ENCODE measurements at regions not wholly inside any gene's neighbourhood (a gene's known extent, or its start where the extent isn't known, plus 50 kb on each side); places are given as distances from the start of the nearest gene placed in this dataset.

GRCh38 chr2:223508372-223508771 lies 93.8 kb downstream of the SCG2 start:
- TF ChIP-seq CTCF (IDR thresholded peaks at IDR 0.05; ENCODE audit: insufficient read depth, low read depth, low read length, missing control alignments) = no peak
- no peak overlapping the region for H3K4me3 ChIP-seq (ENCODE audit: low read depth, low read length)
- no peak for DNase-seq (ENCODE audit: low read depth)

GRCh38 chr2:223510713-223511112 lies 91.4 kb downstream of the SCG2 start:
- no peak for TF ChIP-seq CTCF (IDR thresholded peaks at IDR 0.05; ENCODE audit: insufficient read depth, low read depth, low read length, missing control alignments)
- DNase-seq (ENCODE audit: low read depth) = no peak
- H3K4me3 ChIP-seq (ENCODE audit: low read depth, low read length) = no peak overlapping the region

- TF ChIP-seq CTCF (IDR thresholded peaks at IDR 0.05; ENCODE audit: insufficient read depth, low read depth, low read length, missing control alignments) = no peak
- H3K4me3 ChIP-seq (ENCODE audit: low read depth, low read length) = no peak overlapping the region
- DNase-seq (ENCODE audit: low read depth) = no peak
These were observed 91.0 kb downstream of the SCG2 start for GRCh38 chr2:223511168-223511567.

- TF ChIP-seq CTCF (IDR thresholded peaks at IDR 0.05; ENCODE audit: insufficient read depth, low read depth, low read length, missing control alignments) = no peak
- no peak overlapping the region for H3K4me3 ChIP-seq (ENCODE audit: low read depth, low read length)
- no peak for DNase-seq (ENCODE audit: low read depth)
These were observed 88.2 kb downstream of the SCG2 start for GRCh38 chr2:223513771-223514455.

- DNase-seq (ENCODE audit: low read depth) = no peak
- TF ChIP-seq CTCF (IDR thresholded peaks at IDR 0.05; ENCODE audit: insufficient read depth, low read depth, low read length, missing control alignments) = no peak
- no peak overlapping the region for H3K4me3 ChIP-seq (ENCODE audit: low read depth, low read length)
These were observed 82.7 kb downstream of the SCG2 start for GRCh38 chr2:223519471-223519870.

- no peak for TF ChIP-seq CTCF (IDR thresholded peaks at IDR 0.05; ENCODE audit: insufficient read depth, low read depth, low read length, missing control alignments)
- H3K4me3 ChIP-seq (ENCODE audit: low read depth, low read length) = no peak overlapping the region
- no peak for DNase-seq (ENCODE audit: low read depth)
These were observed 79.4 kb downstream of the SCG2 start for GRCh38 chr2:223522796-223523195.

GRCh38 chr2:223523551-223524001 lies 78.6 kb downstream of the SCG2 start:
- no peak for TF ChIP-seq CTCF (IDR thresholded peaks at IDR 0.05; ENCODE audit: insufficient read depth, low read depth, low read length, missing control alignments)
- no peak overlapping the region for H3K4me3 ChIP-seq (ENCODE audit: low read depth, low read length)
- no peak for DNase-seq (ENCODE audit: low read depth)
